ENCODE measurements at regions not wholly inside any gene's neighbourhood (a gene's known extent, or its start where the extent isn't known, plus 50 kb on each side); places are given as distances from the start of the nearest gene placed in this dataset.

- Histone ChIP-seq H3K4me1 (ENCODE audit: control insufficient read depth in 4 of 4, insufficient read depth in 4 of 4, low read length in 3 of 4) (no peaks in the 10 kb centered on the region), H3K27me3 (ENCODE audit: control insufficient read depth in 4 of 4, insufficient read depth in 4 of 4, low read length in 3 of 4) (no peaks in the 10 kb centered on the region), H3K27ac (ENCODE audit: low read depth in 1 of 2, low read length in 2 of 2) (no peak overlapping the region), H3K9ac (ENCODE audit: low read depth in 1 of 2, low read length in 2 of 2) (no peak overlapping the region), H3K4me3 (ENCODE audit: low read depth in 1 of 3, low read length in 3 of 3) (no peak overlapping the region), H3K9me3 (ENCODE audit: control insufficient read depth in 4 of 4, low read length in 3 of 4) (no peaks in the 10 kb centered on the region), H3K36me3 (ENCODE audit: control insufficient read depth in 4 of 4, insufficient read depth in 3 of 4, low read depth in 1 of 4, low read length in 3 of 4) (no peaks in the 10 kb centered on the region)
- no peak for TF ChIP-seq NR2F2 (IDR thresholded peaks at IDR 0.05)
- no peak for TF ChIP-seq CTCF (IDR thresholded peaks at IDR 0.05; ENCODE audit: low read depth, low read length, missing input control)
- TF ChIP-seq JUND (IDR thresholded peaks at IDR 0.05): no peak
- no peak for TF ChIP-seq EGR1 (IDR thresholded peaks at IDR 0.05; ENCODE audit: low read depth in 2 of 2)
- TF ChIP-seq HNF4A (conservative IDR thresholded peaks at IDR 0.05): no peak
- no peak for TF ChIP-seq HNF4G (IDR thresholded peaks at IDR 0.05)
- no peak for TF ChIP-seq FOXA1 (IDR thresholded peaks at IDR 0.05)
- TF ChIP-seq SP1 (IDR thresholded peaks at IDR 0.05): no peak
- TF ChIP-seq REST (IDR thresholded peaks at IDR 0.05): no peak
- TF ChIP-seq ATF3 (IDR thresholded peaks at IDR 0.05): no peak
- no peak for TF ChIP-seq ZBTB33 (IDR thresholded peaks at IDR 0.05)
- no peak for TF ChIP-seq GABPA (IDR thresholded peaks at IDR 0.05 in 1 of 2, conservative IDR thresholded peaks at IDR 0.05 in 1 of 2)
- no peak for TF ChIP-seq RXRA (IDR thresholded peaks at IDR 0.05)
- TF ChIP-seq YY1 (IDR thresholded peaks at IDR 0.05): no peak
- no peak for TF ChIP-seq MAX (IDR thresholded peaks at IDR 0.05)
- DNase-seq (ENCODE audit: low spot score): no peak
- 42% methylated on average over 1 of the region's 1 CpG for WGBS
These were observed 713.9 kb downstream of the EFNA5 start for GRCh38 chr5:106956886-106957285.

- TF ChIP-seq CTCF (IDR thresholded peaks at IDR 0.05; ENCODE audit: low read depth, low read length, missing input control) (no peak), FOXA2 (IDR thresholded peaks at IDR 0.05) (no peak)
- no peak for DNase-seq (ENCODE audit: low spot score)
- Histone ChIP-seq H3K4me3 (ENCODE audit: low read depth in 1 of 3, low read length in 3 of 3) (no peak overlapping the region), H3K27ac (ENCODE audit: low read depth in 1 of 2, low read length in 2 of 2) (no peak overlapping the region), H3K9ac (ENCODE audit: low read depth in 1 of 2, low read length in 2 of 2) (no peak overlapping the region), H3K27me3 (ENCODE audit: control insufficient read depth in 4 of 4, insufficient read depth in 4 of 4, low read length in 3 of 4) (no peaks in the 10 kb centered on the region), H3K36me3 (ENCODE audit: control insufficient read depth in 4 of 4, insufficient read depth in 3 of 4, low read depth in 1 of 4, low read length in 3 of 4) (no peaks in the 10 kb centered on the region), H3K9me3 (ENCODE audit: control insufficient read depth in 4 of 4, low read length in 3 of 4) (no peaks in the 10 kb centered on the region), H3K4me1 (ENCODE audit: control insufficient read depth in 4 of 4, insufficient read depth in 4 of 4, low read length in 3 of 4) (no peaks in the 10 kb centered on the region)
- 72% methylated on average over 5 of the region's 5 CpGs for WGBS
These were observed 714.5 kb downstream of the EFNA5 start for GRCh38 chr5:106956187-106956586.

All from liver (tissue), 8 donors.